EH (cell line): ENCODE measurements at regions not wholly inside any gene's neighbourhood (a gene's known extent, or its start where the extent isn't known, plus 50 kb on each side); places are given as distances from the start of the nearest gene placed in this dataset.
A peak's percentile ranks its signal among the peaks of the same experiment; 100 is the strongest.
"Not testable (repeated sequence)": the region's sequence is repeated elsewhere in the genome, so short reads cannot be mapped to it uniquely, and the experiment has no call there.

Experiments
- DNase-seq: peaks from one replicate; pipeline ENCODE4 v3.0.0-alpha.2; 2015; ENCODE audit warnings: low read depth

GRCh38 chr5:103743421-103743820 lies 180.8 kb upstream of the NUDT12 start:
- DNase-seq = no peak

- no peak for DNase-seq
Measured at GRCh38 chr5:103741984-103742383, 179.4 kb upstream of the NUDT12 start.

GRCh38 chr5:103736343-103736742 lies 173.8 kb upstream of the NUDT12 start:
- not testable (repeated sequence) for DNase-seq

GRCh38 chr5:103724271-103724670 lies 161.7 kb upstream of the NUDT12 start:
- DNase-seq = no peak

- DNase-seq = no peak
Measured at GRCh38 chr5:103721183-103721582, 158.6 kb upstream of the NUDT12 start.

GRCh38 chr5:103718108-103718507 lies 155.5 kb upstream of the NUDT12 start:
- DNase-seq = no peak

- no peak for DNase-seq
Measured at GRCh38 chr5:103708601-103709000, 146.0 kb upstream of the NUDT12 start.

GRCh38 chr5:103706939-103707682 lies 144.5 kb upstream of the NUDT12 start:
- DNase-seq = peak; percentile 3

GRCh38 chr5:103703617-103704016 lies 141.0 kb upstream of the NUDT12 start:
- DNase-seq = no peak

- no peak for DNase-seq
Measured at GRCh38 chr5:103693517-103693916, 130.9 kb upstream of the NUDT12 start.

GRCh38 chr5:103690676-103691075 lies 128.1 kb upstream of the NUDT12 start:
- DNase-seq = no peak

GRCh38 chr5:103679873-103680272 lies 117.3 kb upstream of the NUDT12 start:
- no peak for DNase-seq

GRCh38 chr5:103676198-103676597 lies 113.6 kb upstream of the NUDT12 start:
- DNase-seq = peak; percentile 58

- DNase-seq = peak; percentile 38
Measured at GRCh38 chr5:103674739-103675138, 112.2 kb upstream of the NUDT12 start.

GRCh38 chr5:103674251-103674650 lies 111.7 kb upstream of the NUDT12 start:
- no peak for DNase-seq

- no peak for DNase-seq
Measured at GRCh38 chr5:103669615-103670014, 107.0 kb upstream of the NUDT12 start.

- no peak for DNase-seq
Measured at GRCh38 chr5:103668281-103668680, 105.7 kb upstream of the NUDT12 start.

- DNase-seq = peak; percentile 31
Measured at GRCh38 chr5:103667068-103667467, 104.5 kb upstream of the NUDT12 start.

GRCh38 chr5:103657301-103657700 lies 94.7 kb upstream of the NUDT12 start:
- no peak for DNase-seq

GRCh38 chr5:103648086-103648485 lies 85.5 kb upstream of the NUDT12 start:
- DNase-seq = no peak

- DNase-seq = no peak
Measured at GRCh38 chr5:103646698-103647614, 84.4 kb upstream of the NUDT12 start.

- DNase-seq = no peak
Measured at GRCh38 chr5:103645816-103646215, 83.2 kb upstream of the NUDT12 start.

GRCh38 chr5:103638979-103639378 lies 76.4 kb upstream of the NUDT12 start:
- DNase-seq = no peak
